K562 (cell line): ENCODE measurements at regions not wholly inside any gene's neighbourhood (a gene's known extent, or its start where the extent isn't known, plus 50 kb on each side); places are given as distances from the start of the nearest gene placed in this dataset.

Experiments used
- ATAC-seq: fragments of 200-7000 bp; cut with Tn5 transposase; 3 replicates; pipeline ENCODE4 v1.9.1; 2020; ENCODE audit warnings: moderate library complexity
- BruUV-seq: library from RNA; stranded (reverse); fragments of 400-500 nt; replicated peaks from 2 replicates; lab custom pipeline; 2021; lab: Mats Ljungman, UMichigan
- CTCF ChIA-PET: fragments of 300-600 bp; formaldehyde crosslinking; extraction: SDS; loops from one replicate; lab custom pipeline; 2021; ENCODE audit warnings: low intra/inter-chr PET ratio; lab: Yijun Ruan, JAX
- POLR2A ChIA-PET: fragments of 300-600, 350-650 bp; sonication (Branson Sonifier 250); formaldehyde crosslinking; extraction: SDS; loops from one replicate; lab custom pipeline; 2021; ENCODE audit warnings: antibody characterized with exemption, inconsistent platforms; lab: Yijun Ruan, JAX
- DNase-seq, 4 experiments: peaks; one replicate each; pipeline versions ENCODE4 v3.0.0 to v3.0.0-alpha.2; 2011 to 2018; ENCODE audit warnings: low spot score in 3 of 4, mixed read lengths in 3 of 4; ENCODE audit errors: extremely low read depth in 1 of 4
- FAIRE-seq: peaks from 2 replicates; lab custom pipeline; 2011; peaks lifted over from hg19 to GRCh38; lab: Jason Lieb, UNC
- H2AFZ ChIP-seq: 2 replicates; pipeline ENCODE4 v1.6.0; 2011; ENCODE audit warnings: low read depth, low read length, control low read depth, inconsistent platforms
- H3K27ac ChIP-seq: fragments of 200-600 bp; 3 replicates; pipeline ENCODE4 v1.8.0; 2011; ENCODE audit warnings: low read depth, mild to moderate bottlenecking, control low read depth, inconsistent platforms, low read length, moderate library complexity, mixed read lengths; ENCODE audit errors: extremely low read depth
- H3K27me3 ChIP-seq, 2 experiments: fragments of 300-600 bp in 1 of 2; 2 replicates in 1 of 2; 3 replicates in 1 of 2; pipeline versions ENCODE4 v1.6.0 to v1.8.0; 2011; ENCODE audit warnings: inconsistent platforms in 2 of 2, low read length in 2 of 2, mild to moderate bottlenecking in 1 of 2, mixed read lengths in 1 of 2, moderate library complexity in 1 of 2; ENCODE audit not compliant: control insufficient read depth in 2 of 2, insufficient read depth in 2 of 2
- H3K36me3 ChIP-seq: fragments of 300-600 bp; 3 replicates; pipeline ENCODE4 v1.8.0; 2011; ENCODE audit warnings: mild to moderate bottlenecking, low read length, inconsistent platforms; ENCODE audit not compliant: control insufficient read depth, insufficient read depth
- H3K4me1 ChIP-seq, 2 experiments: fragments of 200-600 bp in 1 of 2; replicated peaks in 1 of 2; 2 replicates in 1 of 2; 3 replicates in 1 of 2; pipeline versions ENCODE4 v1.5.1 to v1.8.0; 2011; ENCODE audit warnings: inconsistent platforms in 2 of 2, low read length in 2 of 2, mild to moderate bottlenecking in 1 of 2, mixed read lengths in 1 of 2, moderate library complexity in 1 of 2; ENCODE audit not compliant: control insufficient read depth in 2 of 2, insufficient read depth in 2 of 2
- H3K4me2 ChIP-seq: 2 replicates; pipeline ENCODE4 v1.6.1; 2011; ENCODE audit warnings: low read length, control low read depth, inconsistent platforms, mixed read lengths; ENCODE audit not compliant: insufficient read depth
- H3K4me3 ChIP-seq: fragments of 200-600 bp; sonication (generic), shearing (Covaris generic); 2 replicates; pipeline ENCODE4 v1.5.1; 2016; ENCODE audit warnings: control low read depth, inconsistent platforms
- H3K79me2 ChIP-seq: fragments of 200-600 bp; 3 replicates; pipeline ENCODE4 v1.8.0; 2011; ENCODE audit warnings: low read length, inconsistent platforms; ENCODE audit not compliant: control insufficient read depth, insufficient read depth
- H3K9ac ChIP-seq, 2 experiments: 2 replicates each; pipeline versions ENCODE4 v1.6.0 to v1.6.1; 2011; ENCODE audit warnings: low read depth in 2 of 2, low read length in 2 of 2, control low read depth in 1 of 2, inconsistent platforms in 1 of 2, mild to moderate bottlenecking in 1 of 2, mixed read lengths in 1 of 2; ENCODE audit not compliant: insufficient read depth in 1 of 2
- H3K9me1 ChIP-seq: one replicate; pipeline ENCODE4 v1.6.0; 2011; ENCODE audit warnings: inconsistent platforms, mild to moderate bottlenecking, low read length, moderate library complexity; ENCODE audit not compliant: control insufficient read depth, insufficient read depth
- H3K9me3 ChIP-seq: replicated peaks from 2 replicates; pipeline ENCODE4 v1.5.1; 2011; ENCODE audit warnings: low read depth, low read length, inconsistent platforms; ENCODE audit not compliant: control insufficient read depth, insufficient read depth
- H4K20me1 ChIP-seq: replicated peaks from 2 replicates; pipeline ENCODE4 v1.6.1; 2011; ENCODE audit warnings: low read length, inconsistent platforms, mixed read lengths; ENCODE audit not compliant: control insufficient read depth, insufficient read depth
- EGR1 ChIP-seq: fragments of 450-650 bp; conservative IDR thresholded peaks from 2 replicates; pipeline ENCODE4 v1.6.1; 2017; ENCODE audit warnings: mild to moderate bottlenecking
- HDGF ChIP-seq: fragments of 450-650 bp; IDR thresholded peaks from 2 replicates; pipeline ENCODE4 v1.6.1; 2016
- ILF3 ChIP-seq: fragments of 450-650 bp; IDR thresholded peaks from 2 replicates; pipeline ENCODE4 v1.6.1; 2018; ENCODE audit warnings: antibody characterized with exemption, mild to moderate bottlenecking, moderate library complexity, borderline replicate concordance
- KDM2B ChIP-seq: fragments of 250-450 bp; sonication (Bioruptor Pico); IDR thresholded peaks from 2 replicates; pipeline ENCODE4 v1.8.0; 2021; ENCODE audit warnings: mild to moderate bottlenecking, moderate library complexity
- PRDM10 ChIP-seq: fragments of 450-650 bp; IDR thresholded peaks from 2 replicates; pipeline ENCODE4 v1.6.1; 2018; ENCODE audit not compliant: partially characterized antibody
- RCOR1 ChIP-seq, 2 experiments: IDR thresholded peaks; 2 replicates each; pipeline ENCODE4 v1.6.1; 2012; ENCODE audit warnings: low read depth in 2 of 2, low read length in 2 of 2, borderline replicate concordance in 1 of 2, improper control_type of control experiment in 1 of 2
- SREBF2 ChIP-seq: sonication (generic); formaldehyde crosslinking; IDR thresholded peaks from 2 replicates; pipeline ENCODE4 v1.4.0; 2020; ENCODE audit warnings: mild to moderate bottlenecking, missing genetic modification reagents
- ZBTB26 ChIP-seq: fragments of 450-650 bp; formaldehyde crosslinking; IDR thresholded peaks from 2 replicates; pipeline ENCODE4 v1.4.0; 2022; ENCODE audit warnings: missing genetic modification characterization
- ZNF668 ChIP-seq: fragments of 250-450 bp; sonication (Bioruptor Pico); IDR thresholded peaks from 2 replicates; pipeline ENCODE4 v1.8.0; 2022; ENCODE audit warnings: mild to moderate bottlenecking, inconsistent platforms
- WGBS: fragments of 100-300 bp; shearing (Covaris generic); methylation state at CpG from one replicate; pipeline ENCODE4 v1.1.6; 2016; ENCODE audit warnings: low coverage, mixed read lengths; ENCODE audit not compliant: insufficient coverage; ENCODE audit errors: missing lambda C conversion rate; 5-methylcytosine and 5-hydroxymethylcytosine counted together
- in situ Hi-C: fragments of 300-500 bp; cut with MboI; formaldehyde crosslinking; loops from 4 replicates; pipeline ENCODE4 v1.15.0; 2018; ENCODE audit warnings: inconsistent platforms, mixed read lengths
- intact Hi-C: fragments of 100-400 bp; cut with micrococcal nuclease; formaldehyde crosslinking; loops from 2 replicates; pipeline ENCODE4 v1.14.2; 2022
- TF ChIP-seq, protein P1 (sequence below), 3 experiments: fragments of 200-800 bp in 1 of 3; sonication (Bioruptor generic) in 1 of 3; sonication (generic) in 1 of 3; formaldehyde crosslinking in 1 of 3; IDR thresholded peaks; 2 replicates each; pipeline versions ENCODE4 v1.6.1 to v1.8.0; 2016 to 2022; ENCODE audit warnings: mild to moderate bottlenecking in 2 of 3, missing compliant biosample characterization in 2 of 3, missing genetic modification characterization in 2 of 3, missing genetic modification reagents in 1 of 3
- TF ChIP-seq, protein P2 (sequence below): fragments of 250-450 bp; sonication (Bioruptor Pico); IDR thresholded peaks from 2 replicates; pipeline ENCODE4 v1.4.0; 2020; ENCODE audit warnings: mild to moderate bottlenecking

DNA sequence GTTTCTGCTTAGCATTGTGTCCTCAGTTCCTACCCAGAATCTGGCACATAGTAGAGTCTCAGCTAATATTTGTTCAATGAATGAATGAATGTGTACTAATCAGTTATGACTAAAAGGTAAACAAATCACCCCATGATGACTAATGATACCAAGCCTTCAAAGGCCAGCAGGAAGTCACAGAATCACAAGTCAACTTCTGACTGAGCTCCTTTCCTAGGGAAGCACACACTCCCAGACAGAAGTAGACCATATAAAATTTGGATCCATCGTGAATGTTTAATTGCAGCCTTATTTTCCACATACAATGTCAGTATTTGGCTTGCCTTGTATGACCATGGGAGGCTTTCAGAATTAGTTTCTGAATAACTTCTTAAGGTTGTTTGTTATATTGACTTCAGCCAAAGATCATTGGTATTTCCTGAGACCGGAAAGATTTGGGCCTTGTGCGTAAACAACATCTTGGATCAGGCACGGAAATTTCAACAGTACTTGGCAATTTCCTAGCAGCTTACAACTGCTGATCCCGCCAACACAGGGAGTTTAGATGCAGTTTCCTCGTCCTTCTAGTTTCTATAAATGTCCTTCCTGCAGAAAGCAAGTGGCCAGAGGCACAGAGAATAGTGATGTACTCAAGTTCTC lies 185.9 kb upstream of the ATP1B1 start:
- no peaks in the 10 kb centered on the region for H3K79me2 ChIP-seq
- H4K20me1 ChIP-seq = no peaks in the 10 kb centered on the region
- H3K4me2 ChIP-seq = no peak overlapping the region
- no peaks in the 10 kb centered on the region for H3K9me1 ChIP-seq
- no peak overlapping the region for H3K27ac ChIP-seq
- intact Hi-C loops = no loop called here
- H3K9me3 ChIP-seq = no peaks in the 10 kb centered on the region
- no peaks in the 10 kb centered on the region for H3K4me1 ChIP-seq
- 13% methylated on average over 6 of the region's 6 CpGs for WGBS
- H3K36me3 ChIP-seq = no peaks in the 10 kb centered on the region
- no peaks in the 10 kb centered on the region; a peak in 1 of 5 replicates for H3K27me3 ChIP-seq
- H3K4me3 ChIP-seq = no peak overlapping the region
- DNase-seq (no peak), ATAC-seq (no peak), FAIRE-seq (no peak)
- POLR2A ChIA-PET = interaction anchor here (0.8 kb wide), 1 partner anchor 18 kb away, joined by 3 read pairs; no protein-coding TSS in a partner anchor
- CTCF ChIA-PET = no interaction called here
- BruUV-seq = no TSS peak
- no peak overlapping the region for H3K9ac ChIP-seq
- in situ Hi-C loops = no loop called here
- H2AFZ ChIP-seq = no peak overlapping the region
- TF ChIP-seq SREBF2 (CRISPR knock-in tag) = no peak
- no peak for TF ChIP-seq HDGF
- TF ChIP-seq, protein P1, sequence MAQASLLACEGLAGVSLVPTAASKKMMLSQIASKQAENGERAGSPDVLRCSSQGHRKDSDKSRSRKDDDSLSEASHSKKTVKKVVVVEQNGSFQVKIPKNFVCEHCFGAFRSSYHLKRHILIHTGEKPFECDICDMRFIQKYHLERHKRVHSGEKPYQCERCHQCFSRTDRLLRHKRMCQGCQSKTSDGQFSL (CRISPR knock-in tag; IDR thresholded peaks at IDR 0.05) = no peak
- TF ChIP-seq, protein P1 (tag; IDR thresholded peaks at IDR 0.05) = no peak
- TF ChIP-seq RCOR1 (IDR thresholded peaks at IDR 0.05; ENCODE audit: borderline replicate concordance in 1 of 2, low read depth in 2 of 2, low read length in 2 of 2) = no peak
- TF ChIP-seq ZNF668 = no peak
- no peak for TF ChIP-seq EGR1
- TF ChIP-seq KDM2B (CRISPR knock-in tag) = no peak
- TF ChIP-seq, protein P2, sequence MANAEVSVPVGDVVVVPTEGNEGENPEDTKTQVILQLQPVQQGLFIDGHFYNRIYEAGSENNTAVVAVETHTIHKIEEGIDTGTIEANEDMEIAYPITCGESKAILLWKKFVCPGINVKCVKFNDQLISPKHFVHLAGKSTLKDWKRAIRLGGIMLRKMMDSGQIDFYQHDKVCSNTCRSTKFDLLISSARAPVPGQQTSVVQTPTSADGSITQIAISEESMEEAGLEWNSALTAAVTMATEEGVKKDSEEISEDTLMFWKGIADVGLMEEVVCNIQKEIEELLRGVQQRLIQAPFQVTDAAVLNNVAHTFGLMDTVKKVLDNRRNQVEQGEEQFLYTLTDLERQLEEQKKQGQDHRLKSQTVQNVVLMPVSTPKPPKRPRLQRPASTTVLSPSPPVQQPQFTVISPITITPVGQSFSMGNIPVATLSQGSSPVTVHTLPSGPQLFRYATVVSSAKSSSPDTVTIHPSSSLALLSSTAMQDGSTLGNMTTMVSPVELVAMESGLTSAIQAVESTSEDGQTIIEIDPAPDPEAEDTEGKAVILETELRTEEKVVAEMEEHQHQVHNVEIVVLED (CRISPR knock-in tag) = no peak
- TF ChIP-seq ZBTB26 = no peak
- TF ChIP-seq ILF3 = no peak
- TF ChIP-seq PRDM10 = no peak
